Stomach (tissue), 4 donors: ENCODE measurements at regions not wholly inside any gene's neighbourhood (a gene's known extent, or its start where the extent isn't known, plus 50 kb on each side); places are given as distances from the start of the nearest gene placed in this dataset.

ENCODE experiments used
- POLR2A ChIP-seq, 4 donors: fragments of 450-650 bp; IDR thresholded peaks; one replicate each; pipeline ENCODE4 v1.6.1; 2016; ENCODE audit warnings: antibody characterized with exemption in 4 of 4, control low read depth in 2 of 4, mild to moderate bottlenecking in 1 of 4, moderate library complexity in 1 of 4
- POLR2AphosphoS5 ChIP-seq, 3 donors: sonication (generic); formaldehyde crosslinking; IDR thresholded peaks; one replicate each; pipeline ENCODE4 v1.6.1; 2016; ENCODE audit warnings: antibody characterized with exemption in 3 of 3

DNA sequence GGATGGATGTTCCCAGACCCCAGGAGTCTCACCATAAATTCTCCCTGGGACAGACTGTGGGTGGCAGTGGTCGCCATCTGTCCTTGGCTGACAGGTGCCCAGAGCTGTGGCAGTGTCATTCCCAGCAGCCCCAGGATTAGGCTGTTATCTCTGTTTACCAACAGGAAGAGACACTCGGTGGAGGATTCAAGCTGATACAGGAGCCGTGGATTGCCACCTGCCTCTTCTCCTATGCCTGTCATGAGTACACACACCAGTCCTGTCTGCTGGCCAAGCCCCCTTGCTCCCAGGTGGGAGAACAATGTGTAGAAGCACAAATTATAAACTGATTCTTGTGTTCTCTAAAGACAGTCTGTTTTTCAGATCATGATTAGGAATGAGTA is 152.6 kb downstream of the ETS2 start:
- TF ChIP-seq POLR2A (IDR thresholded peaks at IDR 0.05) (no peak), POLR2AphosphoS5 (IDR thresholded peaks at IDR 0.05) (no peak)
